A673 (cell line): ENCODE measurements at regions not wholly inside any gene's neighbourhood (a gene's known extent, or its start where the extent isn't known, plus 50 kb on each side); places are given as distances from the start of the nearest gene placed in this dataset.
"Not testable (repeated sequence)": the region's sequence is repeated elsewhere in the genome, so short reads cannot be mapped to it uniquely, and the experiment has no call there.

ENCODE experiments used
- BruUV-seq: library from RNA; stranded (reverse); fragments of 400-500 nt; replicated peaks from 2 replicates; lab custom pipeline; 2021; lab: Mats Ljungman, UMichigan
- CTCF ChIA-PET: fragments of 300-600 bp; sonication (Branson Sonifier 250); formaldehyde crosslinking; loops from one replicate; lab custom pipeline; 2022; ENCODE audit warnings: antibody characterized with exemption; lab: Charles Lee
- POLR2A ChIA-PET: fragments of 300-600 bp; sonication (Branson Sonifier 250); formaldehyde crosslinking; loops from one replicate; lab custom pipeline; 2022; ENCODE audit warnings: antibody characterized with exemption; ENCODE audit not compliant: low non-redundant PET; lab: Charles Lee
- DNase-seq: peaks from one replicate; pipeline ENCODE4 v3.0.0-alpha.2; 2015; ENCODE audit warnings: low spot score
- H3K27ac ChIP-seq: fragments of 200-600 bp; sonication (generic); 2 replicates; pipeline ENCODE4 v1.5.1; 2016; ENCODE audit warnings: mixed run types, low read depth, mild to moderate bottlenecking, mixed read lengths, antibody characterized with exemption, low read length; ENCODE audit not compliant: poor library complexity, severe bottlenecking
- H3K27me3 ChIP-seq: fragments of 200-600 bp; sonication (generic); replicated peaks from 2 replicates; pipeline ENCODE4 v1.6.1; 2017; ENCODE audit warnings: mixed run types, low read depth, mild to moderate bottlenecking, mixed read lengths, antibody characterized with exemption, low read length; ENCODE audit not compliant: insufficient read depth, poor library complexity
- H3K36me3 ChIP-seq: fragments of 200-600 bp; sonication (generic); 2 replicates; pipeline ENCODE4 v1.6.1; 2016; ENCODE audit warnings: mixed run types, mild to moderate bottlenecking, mixed read lengths, antibody characterized with exemption, low read length; ENCODE audit not compliant: insufficient read depth, poor library complexity, severe bottlenecking
- H3K4me1 ChIP-seq: fragments of 200-600 bp; sonication (generic); 2 replicates; pipeline ENCODE4 v1.6.1; 2017; ENCODE audit warnings: mixed run types, mild to moderate bottlenecking, mixed read lengths, antibody characterized with exemption, low read length; ENCODE audit not compliant: insufficient read depth, poor library complexity, severe bottlenecking
- H3K4me3 ChIP-seq: fragments of 200-600 bp; sonication (generic); 2 replicates; pipeline ENCODE4 v1.5.1; 2016; ENCODE audit warnings: low read depth, mixed run types, mild to moderate bottlenecking, mixed read lengths, low read length; ENCODE audit not compliant: poor library complexity, severe bottlenecking
- H3K9me3 ChIP-seq: fragments of 200-600 bp; sonication (generic); 2 replicates; pipeline ENCODE4 v1.6.1; 2016; ENCODE audit warnings: mixed run types, low read depth, mild to moderate bottlenecking, mixed read lengths, antibody characterized with exemption, low read length; ENCODE audit not compliant: poor library complexity, severe bottlenecking
- CTCF ChIP-seq: fragments of 300-800, 200-600 bp; sonication (generic); conservative IDR thresholded peaks from 2 replicates; pipeline ENCODE4 v1.5.1; 2017; ENCODE audit warnings: low read depth, mild to moderate bottlenecking, antibody characterized with exemption, low read length, moderate library complexity, mixed read lengths
- EZH2 ChIP-seq: fragments of 200-600 bp; sonication (generic); IDR thresholded peaks from 2 replicates; pipeline ENCODE4 v1.6.1; 2017; ENCODE audit warnings: borderline replicate concordance, low read depth, mild to moderate bottlenecking, mixed read lengths, antibody characterized with exemption, low read length; ENCODE audit not compliant: poor library complexity, severe bottlenecking
- intact Hi-C: fragments of 100-400 bp; cut with micrococcal nuclease; formaldehyde crosslinking; loops from one replicate; pipeline ENCODE4 v1.10.0; 2022; ENCODE audit not compliant: unreplicated experiment

- intact Hi-C loops: no loop called here
Observed at GRCh38 chr20:30502670-30503069, 754.8 kb upstream of the DEFB115 start.

GRCh38 chr20:30503204-30503603, 754.3 kb upstream of the DEFB115 start:
- CTCF ChIA-PET, H3K27ac ChIP-seq, intact Hi-C loops, H3K4me1 ChIP-seq, H3K36me3 ChIP-seq, DNase-seq, POLR2A ChIA-PET, H3K27me3 ChIP-seq, H3K4me3 ChIP-seq, H3K9me3 ChIP-seq, BruUV-seq: not testable (repeated sequence)

More at GRCh38 chr20:30502670-30503069, 754.8 kb upstream of the DEFB115 start:
- CTCF ChIA-PET: no interaction called here
- POLR2A ChIA-PET: no interaction called here
- no peaks in the 10 kb centered on the region for H3K4me1 ChIP-seq
- H3K36me3 ChIP-seq: no peaks in the 10 kb centered on the region
- peaks cover 9% of the 10 kb centered on the region for H3K9me3 ChIP-seq
- DNase-seq: no peak
- H3K4me3 ChIP-seq: no peak overlapping the region
- no peak for TF ChIP-seq EZH2
- no peak for TF ChIP-seq CTCF
- BruUV-seq: no TSS peak
- H3K27me3 ChIP-seq: no peaks in the 10 kb centered on the region
- H3K27ac ChIP-seq: no peak overlapping the region

- H3K27me3 ChIP-seq: no peaks in the 10 kb centered on the region
- POLR2A ChIA-PET: no interaction called here
- H3K9me3 ChIP-seq: peaks cover 6% of the 10 kb centered on the region
- no peaks in the 10 kb centered on the region for H3K4me1 ChIP-seq
- TF ChIP-seq CTCF (no peak), EZH2 (no peak)
- CTCF ChIA-PET: no interaction called here
- H3K4me3 ChIP-seq: no peak overlapping the region
- H3K36me3 ChIP-seq: no peaks in the 10 kb centered on the region
- BruUV-seq: no TSS peak
- DNase-seq: no peak
- intact Hi-C loops: no loop called here
- no peak overlapping the region for H3K27ac ChIP-seq
Observed at GRCh38 chr20:30503992-30504570, 753.4 kb upstream of the DEFB115 start.

- intact Hi-C loops: no loop called here
- ChIA-PET CTCF (no interaction called here), POLR2A (no interaction called here)
- H3K27me3 ChIP-seq: no peaks in the 10 kb centered on the region
- no peak for DNase-seq
- no peaks in the 10 kb centered on the region for H3K4me1 ChIP-seq
- H3K36me3 ChIP-seq: no peaks in the 10 kb centered on the region
- no TSS peak for BruUV-seq
- H3K27ac ChIP-seq: no peak overlapping the region
- TF ChIP-seq CTCF: no peak
- no peak for TF ChIP-seq EZH2
- peaks cover 6% of the 10 kb centered on the region for H3K9me3 ChIP-seq
- H3K4me3 ChIP-seq: no peak overlapping the region
Observed at GRCh38 chr20:30505566-30505965, 751.9 kb upstream of the DEFB115 start.
